SK-N-SH (cell line): ENCODE measurements at regions not wholly inside any gene's neighbourhood (a gene's known extent, or its start where the extent isn't known, plus 50 kb on each side); places are given as distances from the start of the nearest gene placed in this dataset.

Experiments
- CTCF ChIA-PET: fragments of 300-600, 350-600 bp; formaldehyde crosslinking; extraction: SDS; loops from one replicate; lab custom pipeline; 2021; lab: Yijun Ruan, JAX
- POLR2A ChIA-PET: fragments of 350-600 bp; sonication (Branson Sonifier 250); formaldehyde crosslinking; extraction: SDS; loops from one replicate; lab custom pipeline; 2020; ENCODE audit warnings: antibody characterized with exemption, inconsistent platforms; lab: Yijun Ruan, JAX
- DNase-seq: peaks from one replicate; pipeline ENCODE4 v3.0.0; 2012
- H2AFZ ChIP-seq: fragments of 200-600 bp; sonication (generic); 2 replicates; pipeline ENCODE4 v1.8.1; 2016; ENCODE audit warnings: antibody characterized with exemption, mild to moderate bottlenecking, low read depth
- H3F3A ChIP-seq: fragments of 200-600 bp; sonication (generic); replicated peaks from 2 replicates; pipeline ENCODE3; 2016; ENCODE audit warnings: antibody characterized with exemption, mild to moderate bottlenecking; ENCODE audit not compliant: insufficient read depth
- H3K27ac ChIP-seq, 2 experiments: fragments of 200-500 bp in 1 of 2; fragments of 200-600 bp in 1 of 2; sonication (Bioruptor generic) in 1 of 2; sonication (generic), shearing (Covaris generic) in 1 of 2; 2 replicates each; pipeline versions ENCODE4 v1.5.1 to v1.6.1; 2014 to 2016; ENCODE audit warnings: low read depth in 2 of 2, inconsistent platforms in 1 of 2, low read length in 1 of 2, mild to moderate bottlenecking in 1 of 2, mixed read lengths in 1 of 2
- H3K27me3 ChIP-seq: fragments of 200-600 bp; sonication (generic), shearing (Covaris generic); 2 replicates; pipeline ENCODE4 v1.6.1; 2016; ENCODE audit warnings: mixed run types; ENCODE audit not compliant: insufficient read depth
- H3K36me3 ChIP-seq, 2 experiments: fragments of 200-500 bp in 1 of 2; fragments of 200-600 bp in 1 of 2; sonication (Bioruptor generic) in 1 of 2; sonication (generic) in 1 of 2; replicated peaks in 1 of 2; 2 replicates each; pipeline versions ENCODE3 to v1.5.1; 2014 to 2016; ENCODE audit warnings: low read length in 1 of 2, mild to moderate bottlenecking in 1 of 2; ENCODE audit not compliant: insufficient read depth in 2 of 2, control insufficient read depth in 1 of 2
- H3K4me1 ChIP-seq, 2 experiments: fragments of 200-500 bp in 1 of 2; fragments of 200-600 bp in 1 of 2; sonication (Bioruptor generic) in 1 of 2; sonication (generic), shearing (Covaris generic) in 1 of 2; 2 replicates each; pipeline versions ENCODE4 v1.5.1 to v1.6.1; 2014 to 2016; ENCODE audit warnings: low read depth in 1 of 2, low read length in 1 of 2, mixed run types in 1 of 2; ENCODE audit not compliant: insufficient read depth in 2 of 2, control insufficient read depth in 1 of 2
- H3K4me2 ChIP-seq: fragments of 200-600 bp; sonication (generic), shearing (Covaris generic); 2 replicates; pipeline ENCODE4 v1.6.1; 2017; ENCODE audit warnings: mixed run types
- H3K4me3 ChIP-seq, 2 experiments: fragments of 200-500 bp in 1 of 2; fragments of 200-600 bp in 1 of 2; sonication (Bioruptor generic) in 1 of 2; sonication (generic), shearing (Covaris generic) in 1 of 2; 2 replicates each; pipeline versions ENCODE4 v1.5.1 to v1.8.1; 2014 to 2016; ENCODE audit warnings: low read depth in 2 of 2, inconsistent platforms in 1 of 2, low read length in 1 of 2, mild to moderate bottlenecking in 1 of 2, mixed read lengths in 1 of 2, moderate library complexity in 1 of 2
- H3K79me2 ChIP-seq: fragments of 200-600 bp; sonication (generic); 2 replicates; pipeline ENCODE4 v1.8.1; 2017; ENCODE audit warnings: mild to moderate bottlenecking; ENCODE audit not compliant: insufficient read depth
- H3K9ac ChIP-seq: fragments of 200-600 bp; sonication (generic); 2 replicates; pipeline ENCODE4 v1.6.1; 2017; ENCODE audit warnings: mixed run types
- H3K9me2 ChIP-seq: fragments of 200-600 bp; sonication (generic); 2 replicates; pipeline ENCODE4 v1.6.1; 2017; ENCODE audit warnings: mixed run types
- H3K9me3 ChIP-seq: fragments of 200-600 bp; sonication (generic); 2 replicates; pipeline ENCODE4 v1.6.1; 2017; ENCODE audit warnings: mixed run types, mild to moderate bottlenecking, moderate library complexity
- H4K20me1 ChIP-seq: fragments of 200-600 bp; sonication (generic); 2 replicates; pipeline ENCODE4 v1.6.1; 2017; ENCODE audit warnings: mild to moderate bottlenecking, mixed run types; ENCODE audit not compliant: insufficient read depth
- CHD2 ChIP-seq: fragments of 150-350 bp; IDR thresholded peaks from 2 replicates; pipeline ENCODE4 v1.6.1; 2018; ENCODE audit warnings: low read length; ENCODE audit not compliant: partially characterized antibody
- ELF1 ChIP-seq: IDR thresholded peaks from 2 replicates; pipeline ENCODE4 v1.4.0; 2012
- EZH2phosphoT487 ChIP-seq: fragments of 200-600 bp; sonication (generic); IDR thresholded peaks from 2 replicates; pipeline ENCODE4 v1.6.1; 2017; ENCODE audit warnings: low read depth, mixed run types, mild to moderate bottlenecking, antibody characterized with exemption, moderate library complexity, borderline replicate concordance
- FOXJ3 ChIP-seq: sonication (generic); formaldehyde crosslinking; IDR thresholded peaks from 2 replicates; pipeline ENCODE4 v1.5.1; 2020; ENCODE audit warnings: mild to moderate bottlenecking, missing genetic modification reagents
- MEF2A ChIP-seq: IDR thresholded peaks from 2 replicates; pipeline ENCODE4 v1.4.0; 2012; ENCODE audit warnings: low read depth, borderline replicate concordance
- NFIC ChIP-seq: IDR thresholded peaks from 2 replicates; pipeline ENCODE4 v1.4.0; 2012; ENCODE audit warnings: borderline replicate concordance
- NRF1 ChIP-seq: IDR thresholded peaks from 2 replicates; pipeline ENCODE4 v1.6.1; 2012; ENCODE audit warnings: low read depth, mild to moderate bottlenecking, low read length
- POLR2AphosphoS5 ChIP-seq: IDR thresholded peaks from 2 replicates; pipeline ENCODE4 v1.6.1; 2012; ENCODE audit warnings: low read depth, low read length
- RAD21 ChIP-seq: IDR thresholded peaks from 2 replicates; pipeline ENCODE4 v1.6.1; 2012; ENCODE audit warnings: mild to moderate bottlenecking, low read length
- RCOR1 ChIP-seq: fragments of 150-350 bp; IDR thresholded peaks from 2 replicates; pipeline ENCODE4 v1.6.1; 2017; ENCODE audit warnings: antibody characterized with exemption, low read length
- RFX5 ChIP-seq: IDR thresholded peaks from 2 replicates; pipeline ENCODE4 v1.6.1; 2012; ENCODE audit warnings: mild to moderate bottlenecking, improper control_type of control experiment, low read length
- TEAD4 ChIP-seq: IDR thresholded peaks from 2 replicates; pipeline ENCODE4 v1.4.0; 2012; ENCODE audit warnings: mild to moderate bottlenecking, borderline replicate concordance; ENCODE audit not compliant: insufficient read depth
- YY1 ChIP-seq: IDR thresholded peaks from 2 replicates; pipeline ENCODE4 v1.4.0; 2012; ENCODE audit warnings: low read depth, mild to moderate bottlenecking
- WGBS: methylation state at CpG from one replicate; pipeline ENCODE4 v1.1.6; 2017; ENCODE audit warnings: low lambda C conversion rate; 5-methylcytosine and 5-hydroxymethylcytosine counted together
- TF ChIP-seq, protein P1 (sequence below): IDR thresholded peaks from 2 replicates; pipeline ENCODE4; 2012
- TF ChIP-seq, protein P2 (sequence below): IDR thresholded peaks from 2 replicates; pipeline ENCODE4 v1.6.1; 2012; ENCODE audit warnings: mild to moderate bottlenecking, low read depth, low read length, moderate library complexity
- TF ChIP-seq, protein P3 (sequence below): fragments of 200-600 bp; sonication (generic); IDR thresholded peaks from 2 replicates; pipeline ENCODE4 v1.6.1; 2017; ENCODE audit warnings: antibody characterized with exemption, mild to moderate bottlenecking, moderate library complexity

DNA sequence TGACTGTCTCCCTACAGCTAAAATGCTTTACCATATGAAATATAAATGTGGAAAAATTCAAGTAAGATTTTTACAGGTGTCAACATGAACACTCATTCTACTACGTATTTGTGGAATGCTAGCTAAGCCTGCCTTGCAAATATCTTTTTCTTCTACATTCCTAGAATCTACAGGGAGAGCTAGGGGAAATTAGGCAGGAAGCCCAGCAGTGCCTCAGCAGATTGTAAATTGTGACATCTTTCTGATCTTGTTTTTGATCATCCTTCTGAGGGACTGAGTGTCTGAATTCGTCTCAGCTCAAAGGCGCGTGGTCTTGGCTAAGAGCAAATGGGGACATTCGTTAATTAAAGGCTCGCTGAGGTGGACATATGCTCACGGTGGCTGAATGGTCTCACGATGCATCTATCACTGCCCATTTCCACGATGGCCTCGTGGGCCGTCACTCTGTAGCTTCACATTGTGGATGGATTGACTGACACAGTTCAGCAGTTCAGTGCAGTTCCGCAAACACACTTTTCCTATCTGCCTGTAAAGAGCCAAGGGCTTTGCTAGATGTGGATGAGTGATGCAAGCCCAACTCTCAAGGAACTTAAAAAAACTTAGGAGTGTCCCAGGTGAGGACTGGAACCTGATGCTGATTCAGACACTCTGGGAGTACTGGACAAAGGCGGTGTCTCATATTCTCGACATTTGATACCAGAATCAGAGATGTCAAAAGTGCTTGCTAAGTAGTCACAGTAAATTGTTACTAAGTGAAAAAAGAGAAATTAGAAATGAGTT, 562.5 kb downstream of the EFNB2 start:
- no peaks in the 10 kb centered on the region for H4K20me1 ChIP-seq
- H3K4me3 ChIP-seq = no peak overlapping the region
- H3F3A ChIP-seq = no peaks in the 10 kb centered on the region
- no peak overlapping the region for H3K27ac ChIP-seq
- H3K4me1 ChIP-seq = no peaks in the 10 kb centered on the region
- no peaks in the 10 kb centered on the region for H3K36me3 ChIP-seq
- H3K9me3 ChIP-seq = no peaks in the 10 kb centered on the region
- no peak for TF ChIP-seq FOXJ3
- TF ChIP-seq, protein P1, sequence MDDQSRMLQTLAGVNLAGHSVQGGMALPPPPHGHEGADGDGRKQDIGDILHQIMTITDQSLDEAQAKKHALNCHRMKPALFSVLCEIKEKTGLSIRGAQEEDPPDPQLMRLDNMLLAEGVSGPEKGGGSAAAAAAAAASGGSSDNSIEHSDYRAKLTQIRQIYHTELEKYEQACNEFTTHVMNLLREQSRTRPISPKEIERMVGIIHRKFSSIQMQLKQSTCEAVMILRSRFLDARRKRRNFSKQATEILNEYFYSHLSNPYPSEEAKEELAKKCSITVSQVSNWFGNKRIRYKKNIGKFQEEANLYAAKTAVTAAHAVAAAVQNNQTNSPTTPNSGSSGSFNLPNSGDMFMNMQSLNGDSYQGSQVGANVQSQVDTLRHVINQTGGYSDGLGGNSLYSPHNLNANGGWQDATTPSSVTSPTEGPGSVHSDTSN = no peak
- no peak for TF ChIP-seq RAD21
- TF ChIP-seq, protein P2, sequence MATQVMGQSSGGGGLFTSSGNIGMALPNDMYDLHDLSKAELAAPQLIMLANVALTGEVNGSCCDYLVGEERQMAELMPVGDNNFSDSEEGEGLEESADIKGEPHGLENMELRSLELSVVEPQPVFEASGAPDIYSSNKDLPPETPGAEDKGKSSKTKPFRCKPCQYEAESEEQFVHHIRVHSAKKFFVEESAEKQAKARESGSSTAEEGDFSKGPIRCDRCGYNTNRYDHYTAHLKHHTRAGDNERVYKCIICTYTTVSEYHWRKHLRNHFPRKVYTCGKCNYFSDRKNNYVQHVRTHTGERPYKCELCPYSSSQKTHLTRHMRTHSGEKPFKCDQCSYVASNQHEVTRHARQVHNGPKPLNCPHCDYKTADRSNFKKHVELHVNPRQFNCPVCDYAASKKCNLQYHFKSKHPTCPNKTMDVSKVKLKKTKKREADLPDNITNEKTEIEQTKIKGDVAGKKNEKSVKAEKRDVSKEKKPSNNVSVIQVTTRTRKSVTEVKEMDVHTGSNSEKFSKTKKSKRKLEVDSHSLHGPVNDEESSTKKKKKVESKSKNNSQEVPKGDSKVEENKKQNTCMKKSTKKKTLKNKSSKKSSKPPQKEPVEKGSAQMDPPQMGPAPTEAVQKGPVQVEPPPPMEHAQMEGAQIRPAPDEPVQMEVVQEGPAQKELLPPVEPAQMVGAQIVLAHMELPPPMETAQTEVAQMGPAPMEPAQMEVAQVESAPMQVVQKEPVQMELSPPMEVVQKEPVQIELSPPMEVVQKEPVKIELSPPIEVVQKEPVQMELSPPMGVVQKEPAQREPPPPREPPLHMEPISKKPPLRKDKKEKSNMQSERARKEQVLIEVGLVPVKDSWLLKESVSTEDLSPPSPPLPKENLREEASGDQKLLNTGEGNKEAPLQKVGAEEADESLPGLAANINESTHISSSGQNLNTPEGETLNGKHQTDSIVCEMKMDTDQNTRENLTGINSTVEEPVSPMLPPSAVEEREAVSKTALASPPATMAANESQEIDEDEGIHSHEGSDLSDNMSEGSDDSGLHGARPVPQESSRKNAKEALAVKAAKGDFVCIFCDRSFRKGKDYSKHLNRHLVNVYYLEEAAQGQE = no peak
- no peak for TF ChIP-seq POLR2AphosphoS5
- no peak for TF ChIP-seq NFIC
- no peak for TF ChIP-seq YY1
- no peak for TF ChIP-seq ELF1
- no peak for TF ChIP-seq EZH2phosphoT487
- 83% methylated on average over 14 of the region's 14 CpGs for WGBS
- H2AFZ ChIP-seq = no peak overlapping the region
- no peak overlapping the region for H3K4me2 ChIP-seq
- no peak overlapping the region for H3K9ac ChIP-seq
- H3K79me2 ChIP-seq = no peaks in the 10 kb centered on the region
- no peaks in the 10 kb centered on the region for H3K27me3 ChIP-seq
- CTCF ChIA-PET = interaction anchor here (1.5 kb wide), 1 partner anchor 19 kb away, joined by 3 read pairs; no protein-coding TSS in a partner anchor
- H3K9me2 ChIP-seq = no peaks in the 10 kb centered on the region
- no peak for DNase-seq
- POLR2A ChIA-PET = no interaction called here

DNA sequence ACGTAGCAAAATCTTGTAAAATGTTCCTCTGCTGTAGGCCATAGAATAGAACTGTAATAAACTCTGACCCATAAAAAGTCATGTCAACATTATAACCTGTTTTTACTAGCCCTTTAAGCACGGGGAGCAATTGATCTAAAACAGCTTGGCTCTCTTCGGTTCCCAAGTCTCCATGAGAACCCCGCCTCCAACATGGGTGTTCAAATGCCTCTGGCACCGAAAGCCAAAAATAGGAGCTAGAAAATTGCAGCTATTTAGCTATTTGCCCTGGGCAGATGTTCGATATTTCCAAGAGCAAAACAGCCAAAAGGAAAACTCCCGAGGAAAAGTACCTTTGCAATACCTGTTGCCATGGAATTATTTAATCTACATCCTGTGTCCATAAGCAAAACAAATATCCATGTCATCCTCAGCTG, 563.1 kb downstream of the EFNB2 start:
- no peaks in the 10 kb centered on the region for H3F3A ChIP-seq
- no peaks in the 10 kb centered on the region for H3K4me1 ChIP-seq
- H3K9ac ChIP-seq = no peak overlapping the region
- CTCF ChIA-PET = no interaction called here
- H3K79me2 ChIP-seq = no peaks in the 10 kb centered on the region
- no peaks in the 10 kb centered on the region for H3K9me3 ChIP-seq
- no peak overlapping the region for H3K4me2 ChIP-seq
- POLR2A ChIA-PET = no interaction called here
- H3K4me3 ChIP-seq = no peak overlapping the region
- no peaks in the 10 kb centered on the region for H3K27me3 ChIP-seq
- H4K20me1 ChIP-seq = no peaks in the 10 kb centered on the region
- DNase-seq = no peak
- WGBS = 62% methylated on average over 7 of the region's 7 CpGs
- no peak overlapping the region for H3K27ac ChIP-seq
- H3K9me2 ChIP-seq = no peaks in the 10 kb centered on the region
- H3K36me3 ChIP-seq = no peaks in the 10 kb centered on the region
- no peak overlapping the region for H2AFZ ChIP-seq
- TF ChIP-seq POLR2AphosphoS5 (no peak), MEF2A (no peak), RFX5 (no peak), CHD2 (no peak), NRF1 (no peak), FOXJ3 (no peak), TEAD4 (no peak), YY1 (no peak), RCOR1 (no peak)
- TF ChIP-seq, protein P3, sequence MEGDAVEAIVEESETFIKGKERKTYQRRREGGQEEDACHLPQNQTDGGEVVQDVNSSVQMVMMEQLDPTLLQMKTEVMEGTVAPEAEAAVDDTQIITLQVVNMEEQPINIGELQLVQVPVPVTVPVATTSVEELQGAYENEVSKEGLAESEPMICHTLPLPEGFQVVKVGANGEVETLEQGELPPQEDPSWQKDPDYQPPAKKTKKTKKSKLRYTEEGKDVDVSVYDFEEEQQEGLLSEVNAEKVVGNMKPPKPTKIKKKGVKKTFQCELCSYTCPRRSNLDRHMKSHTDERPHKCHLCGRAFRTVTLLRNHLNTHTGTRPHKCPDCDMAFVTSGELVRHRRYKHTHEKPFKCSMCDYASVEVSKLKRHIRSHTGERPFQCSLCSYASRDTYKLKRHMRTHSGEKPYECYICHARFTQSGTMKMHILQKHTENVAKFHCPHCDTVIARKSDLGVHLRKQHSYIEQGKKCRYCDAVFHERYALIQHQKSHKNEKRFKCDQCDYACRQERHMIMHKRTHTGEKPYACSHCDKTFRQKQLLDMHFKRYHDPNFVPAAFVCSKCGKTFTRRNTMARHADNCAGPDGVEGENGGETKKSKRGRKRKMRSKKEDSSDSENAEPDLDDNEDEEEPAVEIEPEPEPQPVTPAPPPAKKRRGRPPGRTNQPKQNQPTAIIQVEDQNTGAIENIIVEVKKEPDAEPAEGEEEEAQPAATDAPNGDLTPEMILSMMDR = no peak
- TF ChIP-seq, protein P2 = no peak
